ENCODE measurements at regions not wholly inside any gene's neighbourhood (a gene's known extent, or its start where the extent isn't known, plus 50 kb on each side); places are given as distances from the start of the nearest gene placed in this dataset.

DNA sequence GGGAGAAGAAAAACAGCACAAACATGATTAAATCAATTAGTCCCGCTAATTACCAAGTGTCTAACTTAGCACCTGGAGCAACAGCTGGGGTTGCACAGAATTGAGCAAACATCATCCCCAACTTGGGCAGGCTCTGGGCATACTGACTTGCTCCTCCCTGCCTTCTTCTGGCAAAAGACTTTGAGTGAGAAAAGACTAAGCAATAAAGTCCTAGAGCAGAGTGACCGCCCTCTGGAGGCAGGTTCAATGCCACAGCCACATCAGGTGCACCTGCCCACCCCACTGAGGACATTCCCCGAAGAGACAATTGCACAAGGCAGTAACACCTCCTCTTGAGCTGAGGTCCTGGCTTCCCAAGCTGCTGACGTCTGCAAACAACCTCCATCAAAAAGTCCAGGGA lies 358.3 kb downstream of the SOX9 start:
- DNase-seq: no peak

DNA sequence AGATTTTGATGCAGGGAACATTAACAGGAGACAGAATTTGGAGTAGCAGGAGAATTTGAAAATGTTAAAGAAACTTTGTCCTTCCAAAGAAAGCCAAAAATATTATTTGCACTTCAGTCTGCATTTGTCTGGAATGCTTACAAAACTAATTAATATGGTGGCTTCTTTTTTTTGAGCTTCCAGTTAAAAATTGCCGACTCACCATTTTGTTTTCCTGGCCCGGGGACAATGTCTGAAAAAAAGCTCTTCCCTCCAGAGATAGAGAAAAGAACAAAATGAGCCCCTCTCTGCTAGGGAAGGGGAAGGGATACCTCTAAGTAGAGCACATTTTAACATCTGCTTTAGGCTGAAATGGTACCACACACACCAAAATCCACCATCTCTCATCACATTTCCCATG lies 360.8 kb downstream of the SOX9 start:
- no peak for DNase-seq

DNA sequence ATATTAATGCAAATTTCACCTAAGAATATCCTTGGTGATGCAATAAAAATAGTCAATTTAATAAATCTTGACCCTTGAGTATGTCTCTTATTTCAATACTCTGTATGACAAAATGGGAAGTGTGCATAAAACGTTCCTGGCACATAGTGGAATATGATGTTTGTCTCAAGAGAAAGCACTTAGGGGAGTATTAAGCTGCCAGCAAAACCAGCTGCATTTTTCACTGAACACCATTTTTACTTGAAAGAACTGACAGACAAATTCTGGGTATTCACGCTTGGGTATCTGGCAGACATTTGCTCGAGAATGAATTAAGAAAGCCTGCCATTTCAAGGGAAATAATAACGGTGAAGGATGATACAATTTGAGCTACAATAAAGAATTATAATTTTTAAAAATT lies 364.8 kb downstream of the SOX9 start:
- DNase-seq: no peak

DNA sequence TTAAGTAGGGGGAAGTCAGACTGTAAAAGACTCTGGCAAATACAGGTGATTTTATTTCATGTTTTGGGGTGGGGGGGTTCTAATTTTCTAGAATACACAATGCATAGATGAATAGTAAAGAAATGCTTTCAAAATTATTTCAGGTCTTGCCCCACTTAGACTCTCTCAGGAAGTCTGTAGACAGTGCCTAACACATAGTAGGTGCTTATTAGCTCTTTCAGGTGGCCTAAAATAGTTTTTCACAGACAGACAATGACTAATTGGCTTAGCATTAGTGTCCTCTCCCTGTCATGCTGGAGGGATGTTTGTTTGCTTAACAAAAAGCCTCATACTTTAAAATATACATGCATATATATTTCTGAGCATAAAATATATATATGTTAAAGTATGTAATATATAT lies 366.0 kb downstream of the SOX9 start:
- no peak for DNase-seq

DNA sequence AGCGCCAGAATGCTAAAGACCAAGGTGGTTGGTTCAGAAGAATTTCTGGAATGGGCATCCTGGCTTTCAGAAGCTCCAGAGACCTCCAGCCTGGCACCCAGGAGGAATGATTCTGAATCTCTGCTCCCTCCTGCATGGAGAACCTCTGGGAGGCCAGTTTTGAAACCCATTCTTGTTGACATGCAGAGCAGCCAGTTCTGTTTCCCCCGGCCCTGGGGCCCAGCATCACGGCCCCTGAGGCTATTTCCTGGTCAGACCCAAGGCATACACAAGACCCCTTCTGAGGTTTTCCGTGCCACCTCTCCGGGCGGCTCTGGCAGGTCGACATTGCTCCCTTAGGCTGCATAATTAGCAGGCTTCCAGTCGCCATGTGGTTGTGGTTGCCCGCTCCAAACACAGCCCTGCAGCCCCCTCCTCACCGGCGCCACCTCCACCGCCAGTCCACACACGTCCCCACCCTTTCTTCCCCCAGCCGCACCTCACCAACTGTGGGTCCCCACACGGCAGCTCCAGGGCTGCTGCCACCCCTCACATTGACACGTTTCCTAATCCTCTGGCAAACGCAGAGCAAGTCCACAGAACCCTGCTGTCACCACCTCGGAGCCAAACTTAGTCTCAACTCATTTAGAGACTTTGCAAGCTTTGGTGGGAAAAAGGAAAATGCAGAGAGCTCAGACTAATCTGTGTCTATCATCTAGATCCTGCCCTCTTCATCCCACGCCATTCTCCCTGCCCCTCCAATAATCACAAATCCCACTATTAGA lies 367.1 kb downstream of the SOX9 start:
- no peak for DNase-seq

DNA sequence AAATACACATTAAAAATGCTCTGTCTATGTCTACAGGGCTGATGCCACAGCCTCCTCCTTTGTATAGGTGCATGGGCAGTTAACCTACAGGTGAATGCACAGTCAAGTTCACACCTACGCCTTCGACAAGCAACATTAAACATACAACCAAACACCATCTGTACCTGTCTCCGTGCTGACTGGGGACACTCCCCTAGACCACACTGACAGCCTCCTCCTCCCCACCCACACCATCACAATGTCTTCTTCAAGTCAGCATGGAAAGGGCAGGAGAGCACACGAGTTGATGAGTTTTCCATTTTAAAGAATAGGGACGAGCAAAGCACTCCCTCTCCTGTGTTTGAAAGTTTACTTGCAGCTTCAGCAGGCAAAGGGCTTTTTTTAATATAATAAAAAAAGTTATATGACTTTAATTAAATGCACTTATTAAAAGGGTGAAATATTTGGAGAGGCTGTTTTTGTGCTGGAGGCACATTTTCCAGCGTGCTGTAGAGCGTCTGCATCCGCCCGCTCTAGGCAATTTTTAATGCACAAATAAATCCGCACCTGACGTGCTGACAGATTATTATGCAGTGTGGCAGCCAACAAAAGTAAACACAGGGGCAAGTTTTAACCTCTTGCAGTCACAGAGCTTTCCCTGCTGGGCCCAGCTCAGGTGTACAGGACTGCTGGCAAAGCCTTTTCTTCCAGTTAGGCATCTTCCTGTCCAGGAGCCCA lies 367.9 kb downstream of the SOX9 start:
- DNase-seq: no peak

DNA sequence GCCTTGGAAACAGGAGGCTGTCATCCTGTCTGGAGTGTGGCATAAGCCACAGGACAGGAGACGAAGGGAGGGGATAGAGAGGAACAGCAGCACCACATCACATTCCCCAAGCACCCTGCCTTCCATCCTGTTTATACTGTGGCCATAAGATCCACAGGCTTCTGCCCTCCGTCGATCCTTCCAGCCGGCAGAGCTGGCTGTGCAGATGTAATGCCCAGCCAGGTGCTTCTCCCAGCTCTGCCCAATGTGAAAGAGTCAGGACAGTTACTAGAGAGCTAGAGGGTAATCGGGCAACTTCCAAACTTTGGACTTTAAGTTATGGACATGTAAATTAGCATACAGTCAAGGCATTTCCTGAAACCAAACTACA lies 368.4 kb downstream of the SOX9 start:
- DNase-seq: no peak

DNA sequence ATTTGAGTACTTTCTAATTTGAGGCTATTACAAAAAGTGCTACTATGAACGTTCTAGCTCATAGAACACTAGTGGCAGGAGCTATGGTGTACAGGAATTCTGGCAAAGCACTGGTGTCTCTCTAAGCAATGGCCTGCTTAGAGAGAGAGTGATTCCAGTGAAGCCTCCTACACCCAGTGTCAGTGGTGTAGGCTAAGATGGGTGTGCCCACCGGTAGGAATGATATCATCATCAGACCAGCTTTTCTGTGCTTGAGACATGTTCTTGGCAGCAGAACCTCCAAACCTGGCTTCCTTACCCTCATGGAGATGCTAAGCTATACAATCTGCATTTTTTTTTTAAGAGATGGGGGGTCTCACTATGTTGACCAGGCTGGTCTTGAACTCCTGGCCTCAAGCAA lies 370.3 kb downstream of the SOX9 start:
- no peak for DNase-seq

DNA sequence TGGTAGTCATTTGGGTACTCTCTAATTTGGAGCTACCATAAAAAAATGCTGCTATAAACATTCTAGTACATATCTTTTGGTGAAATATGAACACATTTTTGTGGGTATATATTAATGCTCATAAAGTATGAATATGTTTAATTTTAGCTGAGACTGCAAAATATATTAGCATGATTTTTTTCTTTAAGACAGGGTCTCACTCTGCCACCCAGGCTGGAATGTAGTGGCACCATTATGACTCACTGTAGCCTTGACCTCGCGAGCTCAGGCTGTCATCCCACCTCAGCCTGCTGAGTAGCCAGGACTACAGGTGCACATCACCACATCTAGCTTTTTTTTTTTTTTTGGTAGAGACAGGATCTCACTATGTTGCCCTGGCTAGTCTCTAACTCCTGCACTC lies 371.7 kb downstream of the SOX9 start:
- no peak for DNase-seq

DNA sequence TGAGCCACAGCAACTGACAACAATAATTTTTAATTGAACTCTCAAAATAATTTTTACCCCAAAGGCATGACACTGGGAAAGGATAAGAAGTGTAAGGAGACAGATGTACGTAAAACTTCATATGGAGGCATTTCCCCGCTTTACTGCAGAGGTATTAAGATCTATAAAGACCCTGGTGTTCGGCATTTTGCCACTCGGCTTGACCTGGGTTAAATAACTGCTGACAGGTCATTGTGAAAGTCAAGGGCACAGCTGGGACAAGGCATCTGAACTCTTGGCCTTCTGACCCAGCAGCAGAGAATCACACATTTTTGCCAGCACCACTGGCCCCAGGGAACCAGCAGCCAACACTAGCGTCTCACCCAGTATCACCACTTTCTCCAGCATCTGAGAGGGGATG lies 372.1 kb downstream of the SOX9 start:
- DNase-seq: no peak

DNA sequence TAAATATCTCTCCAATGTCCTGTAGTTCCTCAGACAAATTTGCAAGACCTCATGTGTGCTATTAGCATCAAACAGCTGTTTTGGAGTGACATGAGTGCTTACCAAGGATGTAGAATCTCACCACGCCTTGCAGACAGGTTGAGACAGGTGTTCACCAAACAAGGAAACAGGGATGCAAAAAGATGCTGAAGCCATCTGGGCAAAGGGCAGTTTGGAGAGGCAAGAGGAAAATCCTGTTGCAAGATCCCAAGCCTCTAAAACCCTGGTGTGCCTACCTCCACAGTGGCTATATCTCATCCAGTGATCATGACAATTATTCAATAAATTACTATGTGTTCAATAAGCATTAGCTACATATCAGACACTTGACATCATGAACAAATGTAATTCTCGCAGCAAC lies 373.7 kb downstream of the SOX9 start:
- DNase-seq: no peak

DNA sequence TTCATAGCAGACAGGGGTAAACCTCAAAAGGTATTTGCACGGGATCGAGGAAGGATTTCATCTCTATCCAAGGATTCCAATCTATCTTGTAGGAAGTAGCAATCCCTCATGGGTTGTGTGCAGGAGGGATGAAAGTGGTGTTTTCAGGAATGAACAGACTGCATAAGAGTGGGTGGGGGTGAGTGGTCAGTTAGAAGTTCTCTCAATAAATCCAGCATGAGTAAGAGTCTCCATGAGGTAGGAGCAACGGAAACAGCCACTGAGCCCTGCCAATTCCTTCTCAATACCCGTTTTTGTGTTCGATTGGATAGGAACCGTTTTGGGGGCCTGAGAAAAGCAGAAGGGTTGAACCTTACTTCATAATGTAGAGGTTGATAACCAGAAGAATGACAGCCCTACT lies 375.6 kb downstream of the SOX9 start:
- no peak for DNase-seq

DNA sequence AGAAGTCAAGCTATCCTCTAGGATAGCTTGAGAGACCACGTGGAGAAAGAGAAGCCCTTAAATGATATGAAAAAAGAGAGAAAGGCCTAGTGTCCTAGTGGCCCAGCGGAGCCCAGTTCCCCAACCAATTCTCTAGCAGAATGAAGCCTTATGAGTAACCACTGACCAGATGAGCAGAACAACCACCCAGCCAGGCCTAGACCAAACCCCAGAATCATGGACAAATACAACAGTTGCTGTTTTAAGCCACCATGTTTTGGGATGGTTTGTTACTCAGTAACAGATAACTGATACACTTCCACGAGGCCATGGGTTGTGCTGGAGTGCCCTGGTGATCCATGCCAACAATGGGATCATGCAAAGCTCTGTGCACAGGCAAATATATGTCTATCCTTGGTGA lies 377.1 kb downstream of the SOX9 start:
- DNase-seq: no peak

DNA sequence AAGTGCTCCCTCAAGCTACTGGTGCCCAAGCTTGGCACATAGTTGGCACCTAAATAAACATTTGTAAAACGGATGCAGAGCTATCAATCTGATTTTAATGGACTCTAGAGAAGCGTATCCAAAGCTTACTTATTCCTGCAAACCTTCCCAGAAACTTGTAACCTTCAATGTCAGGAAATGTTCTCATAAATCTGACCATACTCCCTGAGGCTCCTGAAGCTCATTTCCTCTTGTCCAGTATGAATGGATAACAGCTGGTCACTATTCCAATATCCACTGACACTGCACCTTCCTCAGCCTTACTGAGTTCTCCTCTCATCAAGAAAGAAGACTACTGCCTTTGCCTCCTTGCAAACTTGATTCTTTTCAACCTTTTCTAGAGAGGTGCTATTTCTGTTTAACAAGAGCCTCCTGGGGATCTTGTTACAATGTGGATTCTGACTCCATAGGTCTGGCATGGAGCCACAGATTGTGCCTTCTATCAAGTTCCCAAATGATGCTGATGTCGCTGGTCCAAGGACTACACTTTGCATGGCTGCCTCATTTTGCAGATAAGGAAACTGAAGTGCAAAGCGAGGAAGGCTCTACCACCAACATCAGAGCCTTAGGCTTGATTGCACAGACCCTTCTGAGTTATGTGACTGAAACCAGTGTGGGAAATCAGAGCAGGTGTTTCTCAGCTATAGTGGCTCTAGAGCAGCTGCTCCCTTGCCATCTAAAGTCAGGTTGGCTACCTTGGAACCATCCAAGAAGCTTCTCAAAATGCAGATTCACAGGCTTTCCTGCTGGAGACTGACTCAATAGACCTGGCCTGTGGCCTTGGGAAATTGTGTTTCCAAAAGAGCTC lies 377.8 kb downstream of the SOX9 start:
- no peak for DNase-seq

DNA sequence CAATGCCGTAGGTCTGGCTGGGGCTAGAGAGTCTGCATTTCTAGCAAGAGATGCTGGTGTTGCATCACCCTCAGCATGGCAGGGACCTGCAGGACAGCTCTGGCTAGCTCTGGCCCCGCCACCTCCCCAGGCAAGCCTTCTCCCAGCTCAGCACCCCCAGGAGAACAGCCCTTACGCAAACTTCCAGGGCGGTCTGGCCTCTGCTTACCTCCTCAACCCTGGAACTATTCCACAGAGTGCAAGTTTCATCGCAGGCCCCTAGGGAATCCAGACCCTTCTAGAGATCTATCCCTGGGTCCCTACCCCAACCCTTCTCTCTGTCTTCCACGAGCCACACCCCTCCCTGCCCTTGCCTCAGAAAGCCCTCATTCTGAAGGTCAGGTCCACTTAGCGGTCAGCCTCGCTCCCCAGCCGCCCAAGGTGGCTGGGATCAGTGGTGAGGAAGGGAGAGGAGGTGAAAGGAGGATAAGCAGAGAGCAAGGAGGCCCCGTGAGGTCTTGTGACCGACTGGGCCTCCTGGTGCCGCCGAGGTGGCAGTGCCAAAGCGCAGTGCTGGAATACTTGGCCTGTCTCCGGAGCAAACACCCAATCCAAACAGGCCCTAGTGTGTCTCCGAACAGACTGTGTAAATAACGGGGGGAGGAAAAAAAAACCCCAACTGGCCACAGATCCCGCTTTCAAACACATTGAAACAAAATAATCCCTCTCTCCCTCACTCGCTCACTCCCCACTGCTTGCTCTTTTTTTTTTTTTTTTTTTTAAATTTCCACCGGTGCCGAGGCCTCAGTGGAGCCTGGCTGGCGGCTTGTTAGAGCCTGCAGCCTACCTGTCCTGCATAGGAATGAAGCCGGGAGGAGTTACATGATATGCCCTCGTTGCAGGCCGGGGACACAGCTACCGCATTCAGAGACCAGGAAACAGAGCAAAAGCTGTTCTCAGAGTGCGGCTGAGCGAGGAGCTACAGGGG lies 380.9 kb downstream of the SOX9 start:
- DNase-seq: no peak

DNA sequence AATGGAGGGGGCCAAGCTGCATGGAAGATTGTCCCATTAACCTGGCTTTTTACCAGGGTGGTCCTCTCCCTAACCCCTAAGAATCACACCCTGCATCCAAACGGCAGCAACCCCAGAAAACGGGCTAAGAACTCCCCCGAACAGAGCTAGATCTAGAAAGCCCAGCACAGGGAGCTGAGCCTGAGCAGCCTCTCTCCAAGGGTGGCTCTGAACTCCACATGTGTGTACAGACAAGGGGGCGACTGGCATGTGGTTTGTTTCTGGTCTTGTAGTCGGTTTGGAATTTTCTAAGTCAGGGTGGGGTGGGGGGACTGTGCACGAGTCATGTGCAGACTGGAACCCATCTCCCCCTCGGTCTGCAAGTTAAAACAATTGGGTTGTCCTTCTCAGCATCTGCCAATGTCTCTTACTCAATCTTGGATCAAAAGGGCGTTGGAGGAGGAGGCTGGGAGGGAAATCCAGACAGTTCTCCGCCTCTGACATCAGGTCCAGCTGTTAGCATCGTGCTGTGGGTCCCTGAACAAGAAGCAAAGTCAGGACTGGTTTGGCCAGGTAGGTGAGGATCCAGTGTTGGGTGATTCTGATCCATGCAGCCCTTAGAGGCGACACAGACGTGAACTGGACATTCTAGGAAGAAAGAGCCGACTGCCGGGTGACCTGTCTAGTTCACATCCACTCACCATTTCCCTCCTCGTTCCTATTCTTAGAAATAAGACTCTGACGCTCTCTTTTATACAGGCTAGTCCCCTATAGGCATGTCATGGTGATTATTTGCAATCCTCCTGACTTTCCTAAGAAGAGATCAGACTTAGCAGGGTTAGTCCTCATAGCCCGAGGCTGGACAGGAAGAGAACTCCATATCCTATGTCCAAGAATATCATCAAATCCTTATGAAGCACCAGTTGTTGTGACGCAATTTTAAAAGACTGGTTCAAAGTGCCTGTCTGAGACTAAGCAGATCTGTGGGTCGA lies 381.8 kb downstream of the SOX9 start:
- DNase-seq: no peak

DNA sequence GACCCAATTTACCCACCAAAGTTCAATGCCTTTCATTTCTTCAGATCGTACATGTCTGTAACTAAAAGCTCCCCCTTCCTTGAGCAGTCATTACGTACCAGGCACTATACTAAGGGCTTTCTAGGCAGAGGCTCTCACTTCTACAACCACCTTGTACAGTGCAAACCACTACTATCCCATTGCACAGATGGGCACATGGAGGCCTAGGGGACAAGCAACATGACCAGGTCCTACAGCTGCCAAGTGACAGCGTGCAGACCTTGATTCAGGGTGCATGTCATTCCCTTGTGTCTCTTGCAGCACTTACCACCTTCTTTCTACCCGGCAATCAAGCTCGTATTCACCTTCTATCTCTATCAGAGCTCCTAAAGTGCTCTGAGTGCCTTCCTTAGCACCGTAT lies 382.7 kb downstream of the SOX9 start:
- DNase-seq: no peak

DNA sequence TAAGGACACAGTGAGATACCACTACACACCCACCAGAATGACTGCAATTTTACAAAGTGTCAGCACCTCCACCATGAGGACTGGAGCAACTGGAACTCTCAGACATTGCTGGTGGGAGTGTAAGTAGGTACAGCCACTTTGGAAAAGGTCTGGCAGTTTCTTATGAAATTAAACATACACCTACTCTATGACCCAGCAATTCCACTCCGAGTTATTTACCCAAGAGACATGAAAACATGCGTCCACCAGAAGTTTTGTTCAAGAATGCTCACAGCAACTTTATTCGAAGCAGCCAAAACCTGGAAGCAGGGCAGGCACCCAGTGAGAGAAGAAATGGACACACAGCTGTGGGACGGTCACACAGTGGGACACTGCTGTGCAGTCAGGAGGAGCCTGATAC lies 384.0 kb downstream of the SOX9 start:
- no peak for DNase-seq

DNA sequence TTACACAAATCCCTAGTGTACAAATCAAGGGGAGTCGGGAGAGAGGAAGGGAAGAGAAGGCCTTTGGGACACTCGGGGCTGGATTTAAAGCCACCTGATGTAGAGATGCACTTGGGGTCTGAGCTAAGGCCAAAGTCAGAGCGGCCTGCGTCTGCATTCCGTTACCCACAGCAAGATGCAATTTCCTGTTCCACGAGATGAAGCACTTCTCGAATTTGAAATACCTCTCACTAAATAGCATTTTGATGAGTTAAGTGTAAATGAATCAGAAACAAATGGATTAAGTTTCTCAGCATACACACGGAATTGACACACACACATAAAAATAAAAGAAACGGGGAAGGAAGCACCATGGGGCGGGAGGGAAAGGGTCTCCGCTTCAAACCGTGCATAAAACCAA lies 386.0 kb downstream of the SOX9 start:
- DNase-seq: no peak

DNA sequence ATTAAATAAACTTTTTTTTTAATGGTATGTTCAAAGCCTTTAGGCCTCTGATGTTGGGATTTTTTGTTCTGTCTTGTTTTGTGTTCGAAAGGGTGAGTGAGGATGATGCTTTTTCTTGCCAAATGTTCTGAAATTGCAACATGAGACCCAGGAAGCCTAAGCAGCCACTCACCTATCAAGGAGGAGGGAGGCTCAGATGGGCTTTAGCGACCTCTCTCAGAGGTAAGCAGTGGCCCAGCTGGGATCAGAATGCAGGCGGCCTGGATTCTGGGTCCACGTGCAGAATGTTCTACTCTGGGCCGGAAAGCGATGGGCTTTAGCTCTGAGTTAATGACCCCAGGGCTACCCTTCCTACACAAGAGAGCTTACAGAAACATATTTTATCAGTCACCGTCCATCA lies 386.6 kb downstream of the SOX9 start:
- DNase-seq: no peak

DNA sequence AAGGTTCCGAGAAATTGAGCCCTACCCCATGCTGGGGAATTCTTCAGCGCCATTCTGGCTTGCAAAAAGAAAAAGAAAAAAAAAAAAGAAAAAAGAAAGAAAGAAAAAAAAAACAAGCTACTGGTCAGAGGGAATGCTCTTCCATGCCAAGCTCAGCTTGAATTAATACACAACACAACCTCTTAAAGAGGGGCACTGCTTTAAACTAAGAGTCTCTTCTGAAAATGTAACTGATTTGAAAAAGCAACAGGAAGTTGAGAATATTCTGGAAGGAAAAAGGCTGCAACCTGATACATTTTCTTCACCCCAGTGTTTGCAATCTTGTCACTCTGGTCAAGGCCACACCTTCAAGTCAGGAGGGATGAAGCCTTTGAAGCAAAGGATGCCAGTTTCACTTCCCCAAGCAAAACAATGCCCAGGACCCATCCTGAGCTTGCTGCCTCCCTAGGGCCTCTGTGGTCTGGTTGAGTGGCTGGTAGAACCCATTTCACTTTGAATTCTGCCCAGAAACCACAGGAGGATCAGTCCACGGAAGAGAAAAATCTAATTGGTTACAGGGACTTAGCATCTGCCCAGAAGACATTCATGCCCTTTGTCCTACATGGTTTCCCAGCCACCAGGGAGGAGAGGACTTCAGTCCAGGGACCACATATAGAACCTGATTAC lies 389.7 kb downstream of the SOX9 start:
- DNase-seq: no peak

Measured in activated CD4-positive, alpha-beta T cell treated with anti-CD3 and anti-CD28 coated beads, Interleukin-2, amount 50 U/mL, for 4 hours (primary cell).